MG63 (cell line): ENCODE measurements at regions not wholly inside any gene's neighbourhood (a gene's known extent, or its start where the extent isn't known, plus 50 kb on each side); places are given as distances from the start of the nearest gene placed in this dataset.

ENCODE experiments used
- DNase-seq: peaks from one replicate; pipeline ENCODE4 v3.0.0-alpha.2; 2020
- H3K27me3 ChIP-seq: fragments of 250-450 bp; sonication (Bioruptor Pico); 2 replicates; pipeline ENCODE4 v1.5.1; 2020; ENCODE audit warnings: mild to moderate bottlenecking, moderate library complexity
- H3K36me3 ChIP-seq: fragments of 250-450 bp; sonication (Bioruptor Pico); 2 replicates; pipeline ENCODE4 v1.5.1; 2020; ENCODE audit warnings: mild to moderate bottlenecking, moderate library complexity
- H3K4me3 ChIP-seq: fragments of 250-450 bp; sonication (Bioruptor Pico); 2 replicates; pipeline ENCODE4 v1.5.1; 2020; ENCODE audit warnings: mild to moderate bottlenecking, moderate library complexity
- H3K9me3 ChIP-seq: fragments of 250-450 bp; sonication (Bioruptor Pico); 2 replicates; pipeline ENCODE4 v1.5.1; 2020; ENCODE audit warnings: mild to moderate bottlenecking, moderate library complexity

DNA sequence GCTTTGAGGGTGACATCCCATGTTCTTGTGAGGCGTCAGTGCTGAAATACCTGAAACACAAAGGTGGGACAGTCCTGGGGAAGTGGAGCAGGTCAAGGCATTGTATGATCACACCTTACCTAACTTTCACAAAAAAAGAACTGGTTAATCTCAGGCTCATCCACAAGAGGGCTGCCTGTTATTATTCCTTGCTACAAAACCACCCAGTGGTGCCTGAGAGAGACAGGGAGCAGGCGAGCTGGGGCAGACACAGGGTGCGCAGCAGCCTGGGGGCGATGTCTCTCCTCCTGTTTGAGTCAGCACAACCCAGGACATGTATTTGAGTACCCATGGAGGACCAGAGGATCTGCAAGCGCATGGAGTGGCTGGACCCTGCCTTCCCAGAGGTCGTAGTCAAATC, 316.8 kb upstream of the ATP10A start:
- Histone ChIP-seq H3K27me3 (no peaks in the 10 kb centered on the region), H3K4me3 (no peak overlapping the region), H3K9me3 (no peaks in the 10 kb centered on the region), H3K36me3 (no peaks in the 10 kb centered on the region)
- no peak for DNase-seq

DNA sequence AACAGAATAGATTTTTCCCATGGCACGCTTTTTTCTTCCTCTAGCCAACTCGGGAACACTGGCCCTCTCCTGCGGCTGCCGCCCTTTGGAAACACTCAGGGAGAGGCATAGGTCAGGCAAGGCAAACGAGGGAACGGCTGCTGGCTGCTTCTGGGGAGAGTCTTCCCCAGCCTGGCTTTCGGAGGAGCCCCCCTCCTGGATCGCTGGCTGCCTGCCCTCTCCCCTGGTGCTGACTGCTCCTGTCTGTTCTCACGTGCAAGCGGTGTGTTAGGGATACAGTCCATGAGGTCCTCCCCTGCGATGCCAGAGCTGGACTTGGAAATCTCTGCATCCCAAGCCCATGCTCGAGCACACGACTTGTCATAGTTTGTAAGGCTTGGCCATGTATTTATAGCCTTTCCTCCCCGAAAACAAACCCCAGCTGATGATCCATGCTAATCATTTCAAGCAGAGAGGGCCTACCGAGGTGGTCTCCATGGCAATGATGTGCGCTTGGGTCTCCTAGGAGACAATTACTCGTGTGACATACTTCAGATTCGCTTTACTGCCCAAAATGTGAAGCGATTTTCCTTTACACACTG, 315.6 kb upstream of the ATP10A start:
- Histone ChIP-seq H3K36me3 (no peaks in the 10 kb centered on the region), H3K9me3 (no peaks in the 10 kb centered on the region), H3K27me3 (no peaks in the 10 kb centered on the region), H3K4me3 (no peak overlapping the region)
- no peak for DNase-seq

DNA sequence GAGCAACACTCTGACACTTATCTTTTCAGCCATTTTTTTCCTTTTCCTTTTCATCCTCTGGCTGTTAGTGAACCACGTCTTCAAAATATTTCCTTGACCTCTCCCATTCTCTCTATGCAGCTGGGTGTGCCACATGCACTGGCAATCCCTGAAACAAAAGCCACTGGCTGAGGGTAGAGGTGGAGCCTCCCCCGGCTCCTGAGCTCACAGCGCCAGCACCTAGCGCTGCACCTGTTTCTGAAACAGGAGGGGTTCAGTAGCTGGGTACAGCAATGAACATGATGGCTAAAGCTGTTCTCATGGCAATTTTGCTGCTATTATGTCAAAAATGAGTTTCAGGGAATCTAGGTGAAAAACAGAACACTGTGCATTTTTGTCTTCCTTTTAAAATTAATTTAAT, 314.7 kb upstream of the ATP10A start:
- no peak overlapping the region for H3K4me3 ChIP-seq

DNA sequence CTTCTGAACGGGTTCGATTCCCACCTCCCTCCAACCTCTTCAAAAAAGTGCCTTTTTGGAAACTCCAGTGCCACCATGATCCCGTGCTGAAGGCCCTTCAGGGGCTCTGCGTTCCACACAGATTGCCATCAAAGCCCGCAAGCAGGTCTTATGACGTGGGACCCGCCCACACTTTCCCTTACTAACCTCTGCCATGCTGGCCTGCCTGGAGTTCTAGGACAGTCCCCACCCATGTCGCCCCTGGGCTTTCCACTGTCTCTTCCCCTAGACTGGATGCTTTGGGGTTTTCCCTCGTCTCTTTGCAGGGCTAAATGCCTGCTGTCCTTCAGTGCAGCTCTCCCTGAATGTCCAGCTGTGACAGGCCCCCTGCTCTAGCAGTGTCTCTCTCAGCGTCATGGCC, 313.7 kb upstream of the ATP10A start:
- Histone ChIP-seq H3K27me3 (no peaks in the 10 kb centered on the region), H3K36me3 (no peaks in the 10 kb centered on the region), H3K9me3 (no peaks in the 10 kb centered on the region), H3K4me3 (no peak overlapping the region)
- DNase-seq, result no peak

More for the DNA sequence above, 314.7 kb upstream of the ATP10A start:
- no peaks in the 10 kb centered on the region for H3K9me3 ChIP-seq
- H3K36me3 ChIP-seq, result no peaks in the 10 kb centered on the region
- no peaks in the 10 kb centered on the region for H3K27me3 ChIP-seq
- DNase-seq, result no peak

DNA sequence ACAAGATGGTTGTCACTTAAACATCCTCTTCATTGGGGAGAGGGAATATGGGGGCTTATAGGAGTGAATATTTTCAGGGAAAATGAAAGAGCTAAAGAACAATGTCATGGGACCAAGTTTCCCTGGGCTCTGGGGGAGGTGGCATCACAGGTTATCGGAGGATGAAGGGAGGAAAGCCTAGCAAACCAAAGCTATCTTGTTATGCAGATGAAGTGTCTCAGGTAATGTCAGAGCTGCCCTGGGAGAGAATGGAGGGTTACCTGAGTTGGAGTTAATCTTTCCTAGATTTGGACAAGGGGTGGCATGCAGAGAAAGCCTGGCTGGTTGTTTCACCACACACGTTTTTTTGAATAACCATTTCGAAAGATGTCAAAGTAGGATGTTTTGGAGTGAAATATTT, 308.1 kb upstream of the ATP10A start:
- H3K9me3 ChIP-seq, result no peaks in the 10 kb centered on the region
- H3K27me3 ChIP-seq, result no peaks in the 10 kb centered on the region
- no peak overlapping the region for H3K4me3 ChIP-seq
- H3K36me3 ChIP-seq, result no peaks in the 10 kb centered on the region
- no peak for DNase-seq

DNA sequence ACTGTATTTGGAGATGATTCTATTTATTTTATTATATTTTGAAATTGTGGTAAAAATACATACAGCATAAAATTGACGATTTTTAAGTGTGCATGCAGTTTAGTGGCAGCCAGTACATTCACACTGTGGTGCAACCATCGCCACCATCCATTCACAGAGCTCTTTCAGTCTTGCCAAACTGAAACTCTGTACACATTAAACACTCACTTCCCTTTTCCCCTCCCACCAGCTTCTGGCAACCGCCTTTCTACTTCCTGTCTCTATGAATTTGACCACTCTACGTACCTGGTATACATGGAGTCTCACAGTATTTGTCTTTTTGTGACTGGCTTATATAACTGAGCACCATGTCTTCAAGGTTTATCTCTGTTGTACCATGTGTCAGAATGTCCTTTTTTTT, 303.3 kb upstream of the ATP10A start:
- Histone ChIP-seq H3K9me3 (no peaks in the 10 kb centered on the region), H3K36me3 (no peaks in the 10 kb centered on the region), H3K4me3 (no peak overlapping the region), H3K27me3 (no peaks in the 10 kb centered on the region)
- DNase-seq, result no peak

DNA sequence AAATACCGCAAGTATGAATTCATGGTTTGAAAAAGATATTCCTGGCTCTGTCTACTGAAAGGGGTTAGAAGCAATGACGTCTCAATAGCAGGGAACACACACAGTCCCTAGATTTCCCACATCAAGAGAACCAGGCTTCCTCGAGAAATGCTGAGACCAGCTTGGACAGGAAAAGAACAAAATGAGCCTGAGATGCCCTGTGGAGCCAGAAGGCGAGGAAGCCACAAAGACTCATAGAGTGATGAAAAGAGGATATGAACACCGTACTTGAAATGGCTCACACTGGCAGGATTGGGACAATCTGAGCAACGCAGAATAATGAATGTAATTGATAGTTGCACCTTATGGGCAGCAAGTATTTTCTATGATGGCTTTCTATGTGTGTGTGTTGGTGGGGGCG, 302.4 kb upstream of the ATP10A start:
- H3K9me3 ChIP-seq, result no peaks in the 10 kb centered on the region
- no peaks in the 10 kb centered on the region for H3K27me3 ChIP-seq
- no peak for DNase-seq
- H3K36me3 ChIP-seq, result no peaks in the 10 kb centered on the region
- no peak overlapping the region for H3K4me3 ChIP-seq

DNA sequence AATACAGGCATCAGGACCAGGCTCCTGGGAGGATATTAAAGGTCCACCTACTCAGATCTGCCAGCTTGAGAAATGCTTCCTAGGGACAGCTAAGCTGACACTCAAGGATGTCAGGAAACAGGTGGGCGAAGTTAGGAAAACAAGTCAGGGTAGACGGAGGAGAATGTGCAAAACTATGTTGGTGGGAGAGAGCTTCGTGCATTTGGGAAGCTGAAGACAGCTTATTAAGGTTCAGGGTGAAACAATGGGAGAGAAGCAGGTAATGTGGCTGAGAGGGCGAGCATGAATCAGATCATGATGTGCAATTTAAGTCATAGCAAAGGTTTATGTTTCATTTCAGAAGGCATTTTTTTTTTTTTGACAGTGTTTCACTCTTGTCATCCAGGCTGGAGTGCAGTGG, 297.2 kb upstream of the ATP10A start:
- H3K27me3 ChIP-seq, result no peaks in the 10 kb centered on the region
- H3K36me3 ChIP-seq, result no peaks in the 10 kb centered on the region
- no peaks in the 10 kb centered on the region for H3K9me3 ChIP-seq
- no peak for DNase-seq
- H3K4me3 ChIP-seq, result no peak overlapping the region

DNA sequence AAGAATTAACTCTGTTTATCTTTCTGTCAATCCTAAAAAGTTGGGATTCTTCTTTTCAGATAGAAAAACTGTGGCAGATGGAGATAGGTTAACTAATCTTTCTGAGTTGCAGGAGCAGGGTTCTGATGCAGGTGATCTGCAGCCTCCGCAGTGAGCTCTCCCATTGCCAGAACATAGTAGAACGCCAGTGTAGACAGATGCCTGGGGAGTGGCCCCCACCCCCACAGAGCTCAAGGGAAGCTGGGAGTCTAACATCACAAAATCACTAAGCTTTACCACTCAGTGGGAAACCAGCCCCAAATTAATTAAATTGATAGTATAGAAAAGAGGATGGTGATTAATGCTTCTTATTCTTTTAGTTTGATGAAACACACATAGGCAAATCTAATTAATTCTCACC, 295.0 kb upstream of the ATP10A start:
- no peak for DNase-seq
- Histone ChIP-seq H3K36me3 (no peaks in the 10 kb centered on the region), H3K9me3 (no peaks in the 10 kb centered on the region), H3K4me3 (no peak overlapping the region), H3K27me3 (no peaks in the 10 kb centered on the region)

DNA sequence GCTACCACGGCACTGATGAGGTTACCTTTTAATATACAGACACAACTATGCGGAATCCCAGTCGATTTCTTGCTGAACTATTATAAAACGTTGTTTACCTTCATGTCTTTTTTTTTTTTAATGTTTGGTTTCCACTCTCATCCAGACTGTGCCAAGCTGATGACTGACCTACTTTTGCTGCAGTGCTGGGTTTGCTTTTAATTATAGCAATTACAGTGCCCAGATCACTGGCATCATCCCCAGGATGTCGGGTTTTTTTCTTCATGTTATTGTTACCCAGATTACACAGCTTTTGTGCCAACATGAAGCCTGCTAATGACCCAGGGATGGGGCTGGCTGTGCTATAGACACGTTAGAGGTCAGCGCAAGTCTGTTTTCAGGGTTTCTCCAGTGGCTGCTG, 294.0 kb upstream of the ATP10A start:
- no peaks in the 10 kb centered on the region for H3K27me3 ChIP-seq
- no peak for DNase-seq
- H3K9me3 ChIP-seq, result no peaks in the 10 kb centered on the region
- H3K36me3 ChIP-seq, result no peaks in the 10 kb centered on the region
- no peak overlapping the region for H3K4me3 ChIP-seq

DNA sequence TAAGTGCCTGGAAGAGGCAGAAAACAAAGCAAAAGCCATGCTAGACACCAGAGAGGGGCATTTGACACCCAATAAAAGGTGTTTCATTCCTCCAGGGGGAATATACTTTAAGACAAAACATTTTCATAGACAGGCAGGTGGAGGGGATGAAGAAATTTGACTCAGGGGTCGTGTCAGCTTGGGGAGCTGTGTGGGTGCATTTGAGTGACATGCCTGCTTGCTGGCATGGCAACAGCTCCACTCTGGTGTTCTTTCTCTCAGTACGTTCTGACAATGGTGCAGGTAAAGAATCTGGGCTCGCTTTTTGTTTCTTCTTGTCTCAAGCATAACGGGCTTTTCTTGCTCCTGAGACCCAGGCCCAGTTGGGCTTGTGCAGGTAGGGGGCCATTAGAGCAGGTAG, 292.9 kb upstream of the ATP10A start:
- Histone ChIP-seq H3K36me3 (no peaks in the 10 kb centered on the region), H3K27me3 (no peaks in the 10 kb centered on the region), H3K4me3 (no peak overlapping the region), H3K9me3 (no peaks in the 10 kb centered on the region)
- no peak for DNase-seq

DNA sequence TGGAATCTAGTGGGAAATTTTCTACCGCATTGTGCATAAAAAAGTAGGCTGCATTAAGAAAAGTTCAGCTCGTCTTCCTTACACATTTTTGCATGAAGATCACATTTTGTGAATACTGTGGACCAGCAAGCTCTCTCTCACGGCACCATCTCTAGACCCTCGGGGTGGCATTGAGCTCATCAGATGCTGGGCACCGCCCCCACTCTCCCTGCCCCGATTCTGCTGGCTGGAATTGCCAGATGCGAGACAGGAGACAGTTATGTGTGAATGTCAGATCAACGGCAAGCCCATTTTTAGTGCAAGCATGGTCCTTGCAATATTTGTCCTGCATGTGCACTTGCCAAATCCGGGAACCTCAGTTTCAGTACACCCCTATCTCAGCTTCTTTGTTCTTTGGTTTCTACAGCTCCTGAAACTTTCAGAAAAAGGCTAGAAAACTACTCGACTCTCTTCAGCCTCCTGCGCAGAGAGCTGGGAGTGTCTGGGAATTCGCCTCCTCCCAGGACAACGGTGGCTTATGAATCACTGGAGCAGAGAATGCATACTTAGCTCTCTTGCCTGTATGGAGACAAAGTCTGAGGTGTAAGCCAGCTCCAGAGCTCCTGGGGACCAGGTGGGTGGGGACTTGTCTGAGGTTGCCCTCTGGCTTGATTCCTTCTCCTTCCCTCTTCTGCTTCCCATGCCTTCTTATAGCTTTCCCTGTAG, 285.2 kb upstream of the ATP10A start:
- Histone ChIP-seq H3K4me3 (no peak overlapping the region), H3K36me3 (no peaks in the 10 kb centered on the region), H3K27me3 (no peaks in the 10 kb centered on the region), H3K9me3 (no peaks in the 10 kb centered on the region)
- no peak for DNase-seq

DNA sequence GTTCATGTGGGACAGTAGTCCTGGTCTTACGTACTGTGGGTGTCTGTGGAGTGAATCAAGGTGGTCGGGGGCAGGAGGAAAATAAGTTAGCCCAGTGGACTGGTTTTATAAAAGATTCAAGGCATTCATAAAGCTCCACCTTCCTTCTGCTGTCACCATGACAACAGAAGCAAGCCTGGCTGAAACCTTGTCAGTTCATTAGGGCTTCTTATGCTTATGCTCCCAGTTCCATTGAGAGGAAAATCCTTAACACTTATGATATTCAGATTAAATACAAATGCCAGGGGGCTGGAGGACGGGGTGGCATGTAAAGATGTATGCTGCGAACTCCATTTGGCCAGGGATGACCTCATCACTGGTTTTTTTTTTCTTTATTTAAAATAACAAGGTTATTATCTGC, 283.1 kb upstream of the ATP10A start:
- DNase-seq, result no peak

DNA sequence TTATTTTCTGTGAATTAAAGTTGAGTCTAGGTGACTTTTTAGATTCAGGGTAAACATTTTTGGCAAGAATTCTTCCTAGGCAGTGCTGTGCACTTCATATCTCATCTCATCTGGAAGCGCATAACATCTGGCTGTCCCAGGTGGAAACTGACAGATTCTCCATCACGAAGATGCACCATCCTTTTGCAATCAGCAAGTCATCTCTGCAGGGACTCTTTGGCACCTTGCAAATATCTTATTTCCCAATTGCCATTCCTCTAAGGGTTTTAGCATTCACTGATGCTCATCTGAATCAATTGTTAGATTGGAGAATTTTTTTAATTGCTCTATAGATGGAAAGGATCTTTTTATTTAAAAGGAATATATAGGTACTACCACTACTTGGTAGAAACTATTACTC, 282.7 kb upstream of the ATP10A start:
- H3K4me3 ChIP-seq, result no peak overlapping the region
- H3K36me3 ChIP-seq, result no peaks in the 10 kb centered on the region
- no peaks in the 10 kb centered on the region for H3K9me3 ChIP-seq
- H3K27me3 ChIP-seq, result no peaks in the 10 kb centered on the region
- no peak for DNase-seq

More for the DNA sequence above, 283.1 kb upstream of the ATP10A start:
- H3K4me3 ChIP-seq, result no peak overlapping the region
- no peaks in the 10 kb centered on the region for H3K27me3 ChIP-seq
- no peaks in the 10 kb centered on the region for H3K36me3 ChIP-seq
- H3K9me3 ChIP-seq, result no peaks in the 10 kb centered on the region

DNA sequence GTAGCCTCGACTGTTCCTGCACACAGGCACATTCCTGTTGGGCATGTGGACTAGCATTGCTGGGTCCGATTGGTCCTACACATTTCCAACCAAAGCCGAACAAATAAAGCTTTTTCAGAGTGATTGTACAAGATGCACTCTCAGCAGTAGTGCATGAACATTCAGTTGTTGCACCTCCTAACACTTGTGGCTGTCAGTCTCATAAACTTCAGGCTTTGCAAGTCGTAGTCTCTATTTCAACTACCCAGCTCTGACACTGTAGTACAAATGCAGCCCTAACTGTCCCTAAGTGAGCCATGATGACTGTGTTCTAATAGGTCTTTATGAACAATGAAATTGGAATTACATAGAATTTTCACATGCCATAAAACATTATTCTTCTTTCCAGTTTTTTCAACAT, 281.7 kb upstream of the ATP10A start:
- no peaks in the 10 kb centered on the region for H3K36me3 ChIP-seq

DNA sequence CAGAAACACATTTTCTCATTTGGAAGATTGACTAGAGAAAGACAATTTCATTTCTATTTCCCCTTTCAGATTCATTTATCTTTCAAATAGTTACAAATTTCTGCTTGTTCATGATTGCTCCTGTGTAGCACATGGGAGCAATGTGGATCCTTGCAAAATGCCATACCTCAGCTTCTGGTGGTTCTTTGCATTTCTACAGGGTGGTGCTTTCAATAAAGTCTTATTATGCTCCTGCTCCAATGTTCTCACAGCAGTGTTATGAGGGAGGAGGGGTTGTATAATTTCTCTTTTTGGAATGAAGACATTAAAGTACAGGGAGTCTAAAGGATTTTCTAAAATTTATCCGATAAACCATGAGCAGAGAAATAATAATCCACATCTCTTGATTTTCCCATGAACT, 280.1 kb upstream of the ATP10A start:
- Histone ChIP-seq H3K9me3 (no peaks in the 10 kb centered on the region), H3K27me3 (no peaks in the 10 kb centered on the region), H3K4me3 (no peak overlapping the region), H3K36me3 (no peaks in the 10 kb centered on the region)
- DNase-seq, result no peak

More for the DNA sequence above, 281.7 kb upstream of the ATP10A start:
- no peak for DNase-seq
- H3K4me3 ChIP-seq, result no peak overlapping the region
- no peaks in the 10 kb centered on the region for H3K9me3 ChIP-seq
- H3K27me3 ChIP-seq, result no peaks in the 10 kb centered on the region

DNA sequence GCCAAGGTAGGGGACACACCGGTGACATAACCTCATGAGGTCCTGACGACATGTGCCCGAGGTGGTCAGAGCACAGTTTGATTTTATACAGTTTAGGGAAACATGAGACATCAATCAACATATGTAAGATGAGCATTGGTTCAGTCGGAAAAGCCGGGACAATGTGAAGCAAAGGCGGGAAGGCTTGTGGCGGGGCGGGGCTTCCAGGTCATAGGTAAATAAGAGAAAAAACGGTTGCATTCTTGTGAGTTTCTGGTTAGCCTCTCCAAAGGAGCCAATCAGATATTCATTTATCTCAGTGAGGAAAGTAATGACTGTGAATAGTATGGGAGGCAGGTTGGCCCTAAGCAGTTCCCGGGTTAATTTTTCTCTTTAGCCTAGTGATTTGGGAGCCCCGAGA, 271.7 kb upstream of the ATP10A start:
- Histone ChIP-seq H3K36me3 (no peaks in the 10 kb centered on the region), H3K9me3 (no peaks in the 10 kb centered on the region), H3K27me3 (no peaks in the 10 kb centered on the region), H3K4me3 (no peak overlapping the region)
- no peak for DNase-seq

DNA sequence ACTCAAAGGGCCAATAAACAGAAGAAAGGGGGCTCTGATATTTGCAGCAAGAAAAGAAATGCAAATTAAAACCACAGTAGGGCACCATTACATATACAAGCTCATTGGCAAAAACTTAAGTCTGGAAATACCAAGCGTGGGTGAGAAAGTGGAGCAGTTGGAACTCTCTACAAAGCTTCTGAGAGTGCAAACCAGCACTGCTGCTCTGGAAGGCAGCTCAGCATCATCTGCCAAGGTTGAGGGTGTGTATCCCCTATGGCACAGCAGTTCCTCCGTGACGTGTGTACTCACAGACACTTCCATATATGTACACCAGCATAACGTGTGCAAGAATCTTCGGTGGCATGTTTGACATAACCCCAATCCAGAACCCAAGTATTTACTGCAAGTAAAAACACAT, 271.0 kb upstream of the ATP10A start:
- no peaks in the 10 kb centered on the region for H3K9me3 ChIP-seq
- H3K4me3 ChIP-seq, result no peak overlapping the region
- no peak for DNase-seq
- no peaks in the 10 kb centered on the region for H3K27me3 ChIP-seq
- H3K36me3 ChIP-seq, result no peaks in the 10 kb centered on the region
